RPMI8226 (cell line): ENCODE measurements at regions not wholly inside any gene's neighbourhood (a gene's known extent, or its start where the extent isn't known, plus 50 kb on each side); places are given as distances from the start of the nearest gene placed in this dataset.
A peak's percentile ranks its signal among the peaks of the same experiment; 100 is the strongest.

ENCODE experiments used
- DNase-seq: peaks from one replicate; pipeline ENCODE4 v3.0.0-alpha.2; 2015

GRCh38 chr6:8764733-8765132, 329.4 kb upstream of the SLC35B3 start:
- no peak for DNase-seq

- DNase-seq, result no peak
Measured at GRCh38 chr6:8760951-8761350, 325.6 kb upstream of the SLC35B3 start.

GRCh38 chr6:8758412-8758811, 323.1 kb upstream of the SLC35B3 start:
- no peak for DNase-seq

GRCh38 chr6:8750627-8751026, 315.3 kb upstream of the SLC35B3 start:
- no peak for DNase-seq

- no peak for DNase-seq
Measured at GRCh38 chr6:8749465-8749864, 314.1 kb upstream of the SLC35B3 start.

GRCh38 chr6:8743170-8743745, 307.9 kb upstream of the SLC35B3 start:
- peak; percentile 64 for DNase-seq

- no peak for DNase-seq
Measured at GRCh38 chr6:8739454-8739853, 304.1 kb upstream of the SLC35B3 start.

- no peak for DNase-seq
Measured at GRCh38 chr6:8738951-8739350, 303.6 kb upstream of the SLC35B3 start.

GRCh38 chr6:8736156-8736895, 301.0 kb upstream of the SLC35B3 start:
- no peak for DNase-seq

GRCh38 chr6:8733879-8734278, 298.5 kb upstream of the SLC35B3 start:
- no peak for DNase-seq

- DNase-seq, result peak; percentile 42
Measured at GRCh38 chr6:8731874-8732273, 296.5 kb upstream of the SLC35B3 start.

GRCh38 chr6:8710668-8711431, 275.5 kb upstream of the SLC35B3 start:
- no peak for DNase-seq

- DNase-seq, result peak; percentile 67
Measured at GRCh38 chr6:8707956-8708772, 272.8 kb upstream of the SLC35B3 start.

- DNase-seq, result no peak
Measured at GRCh38 chr6:8707369-8707768, 272.0 kb upstream of the SLC35B3 start.

GRCh38 chr6:8705435-8706020, 270.2 kb upstream of the SLC35B3 start:
- no peak for DNase-seq

- no peak for DNase-seq
Measured at GRCh38 chr6:8703059-8703458, 267.7 kb upstream of the SLC35B3 start.

GRCh38 chr6:8688821-8689220, 253.5 kb upstream of the SLC35B3 start:
- no peak for DNase-seq

- DNase-seq, result no peak
Measured at GRCh38 chr6:8686077-8686476, 250.7 kb upstream of the SLC35B3 start.

GRCh38 chr6:8683204-8683603, 247.9 kb upstream of the SLC35B3 start:
- DNase-seq, result no peak

- no peak for DNase-seq
Measured at GRCh38 chr6:8679823-8680222, 244.5 kb upstream of the SLC35B3 start.

- DNase-seq, result no peak
Measured at GRCh38 chr6:8678466-8678865, 243.1 kb upstream of the SLC35B3 start.

- no peak for DNase-seq
Measured at GRCh38 chr6:8674126-8674525, 238.8 kb upstream of the SLC35B3 start.

- DNase-seq, result no peak
Measured at GRCh38 chr6:8672882-8673281, 237.5 kb upstream of the SLC35B3 start.
